ENCODE measurements at regions not wholly inside any gene's neighbourhood (a gene's known extent, or its start where the extent isn't known, plus 50 kb on each side); places are given as distances from the start of the nearest gene placed in this dataset.

DNA sequence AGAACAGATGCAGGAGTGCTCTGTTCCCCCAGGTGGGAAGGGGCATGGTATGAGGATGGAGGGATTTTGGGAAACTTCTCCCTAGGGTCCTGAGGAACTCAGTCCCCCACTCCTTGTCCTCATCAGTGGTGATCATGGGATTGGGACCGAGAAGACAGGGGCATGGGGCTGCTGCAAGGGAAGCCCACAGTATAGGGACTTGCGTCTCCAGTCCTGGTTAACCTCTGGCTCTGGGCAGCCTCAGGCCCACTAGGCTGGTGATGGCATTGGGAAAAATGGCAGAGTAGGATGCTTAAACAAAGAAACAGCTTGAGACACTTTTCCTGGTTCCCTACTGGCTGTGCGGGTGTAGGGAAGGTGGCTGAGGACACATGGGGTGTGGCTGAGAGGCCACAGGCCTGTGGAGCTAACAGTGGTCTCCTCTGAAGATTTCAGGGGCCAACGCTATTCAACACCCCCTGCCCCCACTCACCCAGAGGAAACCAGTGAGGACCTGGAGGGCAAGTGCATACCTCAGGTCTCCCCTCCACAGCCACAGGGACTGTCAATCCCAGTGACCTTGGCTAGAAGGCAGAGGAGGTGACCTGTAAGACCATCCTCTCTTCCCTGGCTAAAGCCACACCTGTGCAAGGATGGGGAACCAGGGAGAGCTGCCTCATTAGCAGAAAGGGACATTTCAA is 261.3 kb downstream of the CCSER2 start (continued):
- TF ChIP-seq, protein P1, sequence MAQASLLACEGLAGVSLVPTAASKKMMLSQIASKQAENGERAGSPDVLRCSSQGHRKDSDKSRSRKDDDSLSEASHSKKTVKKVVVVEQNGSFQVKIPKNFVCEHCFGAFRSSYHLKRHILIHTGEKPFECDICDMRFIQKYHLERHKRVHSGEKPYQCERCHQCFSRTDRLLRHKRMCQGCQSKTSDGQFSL (CRISPR knock-in tag; IDR thresholded peaks at IDR 0.05), result no peak
- TF ChIP-seq, protein P1 (tag; IDR thresholded peaks at IDR 0.05), result no peak
- no peak for TF ChIP-seq YBX1 (IDR thresholded peaks at IDR 0.05)
- TF ChIP-seq ZC3H8 (IDR thresholded peaks at IDR 0.05), result no peak
- no peak for TF ChIP-seq ZNF584 (CRISPR knock-in tag; IDR thresholded peaks at IDR 0.05; ENCODE audit: low read depth)
- TF ChIP-seq HCFC1 (IDR thresholded peaks at IDR 0.05; ENCODE audit: low read depth, low read length), result no peak

DNA sequence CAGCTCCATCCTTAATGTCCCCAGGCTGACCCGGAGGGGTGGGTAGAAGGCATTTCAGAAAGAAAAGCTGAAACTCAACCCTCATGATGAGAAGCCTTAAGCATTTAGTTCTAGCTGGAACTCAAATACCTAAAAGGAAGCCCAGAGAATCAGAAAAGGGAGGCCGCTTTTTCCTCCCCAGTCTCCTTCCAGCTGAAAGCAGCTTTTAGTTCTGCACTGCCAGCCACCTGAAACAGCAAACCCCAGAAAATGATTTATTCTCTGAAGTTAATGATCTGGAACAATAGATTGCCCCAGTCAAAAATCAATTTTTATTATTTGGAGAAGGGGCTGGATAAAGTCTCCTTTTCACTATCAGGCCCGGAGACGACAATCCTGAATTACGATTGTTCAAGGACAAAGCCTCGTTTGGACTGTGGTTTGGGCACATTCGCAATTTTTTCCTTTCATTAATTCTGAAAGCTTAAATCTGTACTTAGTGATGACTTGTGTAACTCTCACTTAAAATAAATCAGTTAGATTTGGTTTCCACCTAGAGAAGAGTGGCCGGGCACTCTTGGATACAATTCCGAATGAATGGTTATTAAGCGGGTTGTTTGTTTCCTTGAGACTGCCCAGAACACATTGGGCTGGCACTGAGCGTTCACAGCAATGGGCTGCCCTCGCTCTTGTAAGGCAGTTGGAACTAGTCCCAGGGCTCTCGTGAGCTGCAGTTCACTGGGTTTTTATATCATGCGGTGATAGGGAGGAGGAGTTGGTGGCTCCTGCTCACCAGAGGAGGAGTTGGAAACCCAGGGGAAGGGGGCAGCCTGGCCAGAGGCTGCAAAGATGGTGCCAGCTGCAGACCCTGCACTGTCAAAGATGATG is 262.2 kb downstream of the CCSER2 start:
- BruUV-seq (replicated peaks), result no TSS peak
- Histone ChIP-seq H3K9me1 (ENCODE audit: control insufficient read depth, insufficient read depth, low read length) (no peaks in the 10 kb centered on the region), H3K9ac (ENCODE audit: insufficient read depth in 1 of 2, low read depth in 2 of 2, low read length in 2 of 2) (no peak overlapping the region), H3K36me3 (ENCODE audit: control insufficient read depth, insufficient read depth, low read length) (no peaks in the 10 kb centered on the region), H3K27ac (ENCODE audit: extremely low read depth, low read depth, low read length) (no peak overlapping the region), H4K20me1 (replicated peaks; ENCODE audit: control insufficient read depth, insufficient read depth, low read length) (no peaks in the 10 kb centered on the region), H3K79me2 (ENCODE audit: control insufficient read depth, insufficient read depth, low read length) (no peaks in the 10 kb centered on the region), H3K4me3 (no peak overlapping the region), H3K4me2 (ENCODE audit: insufficient read depth, low read length) (no peak overlapping the region), H3K4me1 (replicated peaks in 1 of 2; ENCODE audit: control insufficient read depth in 2 of 2, insufficient read depth in 2 of 2, low read length in 2 of 2) (no peaks in the 10 kb centered on the region), H3K27me3 (ENCODE audit: control insufficient read depth in 2 of 2, insufficient read depth in 2 of 2, low read length in 2 of 2) (peaks cover 2 to 21% of the 10 kb centered on the region in 2 experiments; a peak in 3 of 5 replicates), H2AFZ (ENCODE audit: low read depth, low read length) (no peak overlapping the region), H3K9me3 (replicated peaks; ENCODE audit: control insufficient read depth, insufficient read depth, low read depth, low read length) (no peaks in the 10 kb centered on the region)
- in situ Hi-C loops (cut with MboI) (no loop called here), intact Hi-C loops (cut with micrococcal nuclease) (no loop called here)
- DNase-seq (ENCODE audit: extremely low read depth in 1 of 4, low spot score in 3 of 4), result no peak
- WGBS (ENCODE audit: insufficient coverage, low coverage, missing lambda C conversion rate), result 1% methylated on average over 14 of the region's 14 CpGs
- ChIA-PET POLR2A (interaction anchor here (0.7 kb wide), 1 partner anchor 499 kb away, joined by 3 read pairs; no protein-coding TSS in a partner anchor), CTCF (ENCODE audit: low intra/inter-chr PET ratio) (no interaction called here)
- TF ChIP-seq HEY1 (CRISPR knock-in tag; IDR thresholded peaks at IDR 0.05; ENCODE audit: borderline replicate concordance), result no peak
- no peak for TF ChIP-seq ZNF274 (IDR thresholded peaks at IDR 0.05; ENCODE audit: borderline replicate concordance, low read depth, low read length)
- no peak for TF ChIP-seq XRCC3 (IDR thresholded peaks at IDR 0.05)
- no peak for TF ChIP-seq ZNF23 (CRISPR knock-in tag; IDR thresholded peaks at IDR 0.05)
- no peak for TF ChIP-seq ZNF263 (CRISPR knock-in tag; IDR thresholded peaks at IDR 0.05; ENCODE audit: borderline replicate concordance)
- FAIRE-seq, result no peak
- no peak for ATAC-seq

Data from K562 (cell line).